Right atrium auricular region (tissue), 2 donors: ENCODE measurements at regions not wholly inside any gene's neighbourhood (a gene's known extent, or its start where the extent isn't known, plus 50 kb on each side); places are given as distances from the start of the nearest gene placed in this dataset.
"Not testable (repeated sequence)": the region's sequence is repeated elsewhere in the genome, so short reads cannot be mapped to it uniquely, and the experiment has no call there.

Experiments
- DNase-seq: peaks from one replicate; pipeline ENCODE4 v3.0.0-alpha.2; 2019; ENCODE audit warnings: low spot score
- H3K27ac ChIP-seq, 2 donors: fragments of 200-600 bp; sonication (generic); 1 replicate in 1 of 2; 2 replicates in 1 of 2; pipeline ENCODE4 v1.5.1; 2016 to 2019
- H3K27me3 ChIP-seq, 2 donors: fragments of 200-600 bp; sonication (generic); one replicate each; pipeline versions ENCODE4 v1.5.1 to v1.6.0; 2017 to 2019
- H3K36me3 ChIP-seq: fragments of 200-600 bp; sonication (generic); one replicate; pipeline ENCODE4 v1.5.1; 2016
- H3K4me1 ChIP-seq, 2 donors: fragments of 200-600 bp; sonication (generic); one replicate each; pipeline versions ENCODE4 v1.5.1 to v1.6.0; 2017 to 2019
- H3K4me3 ChIP-seq, 2 donors: fragments of 200-600 bp; sonication (generic); 1 replicate in 1 of 2; 2 replicates in 1 of 2; pipeline ENCODE4 v1.5.1; 2017 to 2019; ENCODE audit warnings: mild to moderate bottlenecking in 1 of 2, moderate library complexity in 1 of 2
- H3K9me3 ChIP-seq, 2 donors: fragments of 200-600 bp; sonication (generic); one replicate each; pipeline ENCODE4 v1.5.1; 2019
- CTCF ChIP-seq, 2 donors: fragments of 200-600 bp; sonication (generic); IDR thresholded peaks; one replicate each; pipeline ENCODE4 v1.5.1; 2019; ENCODE audit warnings: antibody characterized with exemption in 2 of 2

- TF ChIP-seq CTCF (IDR thresholded peaks at IDR 0.05), result no peak
- Histone ChIP-seq H3K27me3 (no peaks in the 10 kb centered on the region), H3K9me3 (peaks cover 0 to 28% of the 10 kb centered on the region in 2 donors)
These were observed 88.2 kb upstream of the GLI2 start for GRCh38 chr2:120647487-120647886.

GRCh38 chr2:120649381-120649780 is 86.3 kb upstream of the GLI2 start:
- peaks cover 0 to 28% of the 10 kb centered on the region in 2 donors for H3K9me3 ChIP-seq
- not testable (repeated sequence) for DNase-seq, H3K4me3 ChIP-seq, H3K27ac ChIP-seq, H3K4me1 ChIP-seq, H3K36me3 ChIP-seq, H3K27me3 ChIP-seq

More at GRCh38 chr2:120647487-120647886, 88.2 kb upstream of the GLI2 start:
- H3K4me1 ChIP-seq, result no peaks in the 10 kb centered on the region
- no peak for DNase-seq
- H3K27ac ChIP-seq, result no peak overlapping the region
- H3K4me3 ChIP-seq, result no peak overlapping the region
- no peaks in the 10 kb centered on the region for H3K36me3 ChIP-seq

DNA sequence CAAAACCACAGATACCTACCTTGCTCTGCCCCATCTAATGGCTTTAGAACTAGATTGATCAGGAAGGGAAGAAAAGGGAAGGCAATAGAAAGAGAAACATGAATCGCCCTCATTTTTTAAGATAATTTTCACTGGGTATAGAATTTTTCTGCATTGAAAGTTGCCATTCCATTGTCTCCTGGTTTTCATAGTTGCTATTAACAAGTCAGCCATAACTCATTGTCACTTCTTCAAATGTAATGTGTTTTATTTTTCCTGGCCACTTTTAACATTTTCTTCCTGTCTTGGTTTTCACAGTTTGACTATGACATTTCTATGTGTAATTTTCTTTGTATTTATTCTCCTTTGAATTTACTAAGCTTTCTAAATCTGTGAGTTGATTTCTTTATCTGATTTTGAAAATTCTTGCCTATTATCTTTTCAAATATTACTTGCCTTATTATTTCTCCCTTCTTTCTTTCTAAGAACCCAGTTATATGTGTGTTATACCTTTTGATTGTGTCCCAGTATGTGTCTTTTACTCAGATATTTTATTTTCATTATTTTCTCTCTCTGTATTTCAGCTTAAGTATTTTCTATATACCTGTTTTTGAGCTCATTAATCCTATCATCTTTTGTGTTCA is 85.5 kb upstream of the GLI2 start:
- Histone ChIP-seq H3K4me3 (no peak overlapping the region), H3K36me3 (no peaks in the 10 kb centered on the region), H3K27me3 (no peaks in the 10 kb centered on the region), H3K27ac (no peak overlapping the region), H3K4me1 (peaks cover 0 to 8% of the 10 kb centered on the region in 2 donors), H3K9me3 (peaks cover 0 to 28% of the 10 kb centered on the region in 2 donors)
- DNase-seq, result no peak
- TF ChIP-seq CTCF (IDR thresholded peaks at IDR 0.05), result no peak

DNA sequence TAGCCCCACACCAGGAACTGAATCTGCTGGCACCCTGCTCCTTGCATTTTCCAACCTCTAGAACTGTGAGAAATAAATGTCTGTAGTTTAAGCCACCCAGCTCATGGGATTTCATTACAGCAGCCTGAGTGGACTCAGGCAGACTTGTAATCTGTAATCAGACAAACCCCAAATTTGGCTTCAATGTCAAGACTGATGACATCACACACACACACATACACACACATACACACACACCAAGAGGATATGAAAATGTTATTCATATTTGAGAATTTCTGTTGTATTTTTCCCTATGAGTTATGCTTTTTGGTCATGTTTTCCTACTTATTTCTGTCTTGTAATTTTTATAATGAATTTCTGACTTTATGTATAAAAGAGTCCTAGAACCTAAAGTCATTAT is 83.8 kb upstream of the GLI2 start:
- H3K9me3 ChIP-seq, result peaks cover 0 to 28% of the 10 kb centered on the region in 2 donors
- peaks cover 0 to 8% of the 10 kb centered on the region in 2 donors for H3K4me1 ChIP-seq
- no peaks in the 10 kb centered on the region for H3K27me3 ChIP-seq
- TF ChIP-seq CTCF (IDR thresholded peaks at IDR 0.05), result no peak
- H3K4me3 ChIP-seq, result no peak overlapping the region
- DNase-seq, result no peak
- H3K27ac ChIP-seq, result no peak overlapping the region
- no peaks in the 10 kb centered on the region for H3K36me3 ChIP-seq

DNA sequence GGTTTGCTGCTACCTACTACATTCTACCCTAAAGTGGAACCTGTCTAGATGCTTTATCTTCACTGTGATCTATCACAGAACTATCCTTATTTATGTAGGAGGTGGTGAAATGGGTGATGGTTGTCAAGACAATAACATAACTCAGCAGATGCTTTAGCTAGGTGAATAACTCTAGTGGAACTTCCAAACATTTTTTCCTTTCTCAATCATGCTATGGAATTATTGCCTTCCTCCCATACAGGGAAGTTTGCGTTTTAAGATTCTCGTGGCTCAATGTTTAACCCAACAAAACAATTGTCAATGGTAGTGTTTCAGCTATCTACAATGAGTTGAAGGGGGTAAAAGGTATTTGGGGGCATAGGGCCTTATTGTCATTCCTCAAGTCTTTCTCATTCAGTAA is 82.6 kb upstream of the GLI2 start:
- Histone ChIP-seq H3K4me1 (peaks cover 0 to 8% of the 10 kb centered on the region in 2 donors), H3K27me3 (no peaks in the 10 kb centered on the region), H3K9me3 (peaks cover 0 to 28% of the 10 kb centered on the region in 2 donors), H3K4me3 (no peak overlapping the region), H3K27ac (no peak overlapping the region), H3K36me3 (no peaks in the 10 kb centered on the region)
- DNase-seq, result no peak
- TF ChIP-seq CTCF (IDR thresholded peaks at IDR 0.05), result no peak

GRCh38 chr2:120653871-120654270 is 81.8 kb upstream of the GLI2 start:
- Histone ChIP-seq H3K4me1 (peaks cover 0 to 8% of the 10 kb centered on the region in 2 donors), H3K4me3 (peak overlapping the region in 1 of 2 donors; percentile 27), H3K9me3 (peaks cover 0 to 28% of the 10 kb centered on the region in 2 donors), H3K27me3 (no peaks in the 10 kb centered on the region), H3K27ac (no peak overlapping the region), H3K36me3 (no peaks in the 10 kb centered on the region)
- no peak for TF ChIP-seq CTCF (IDR thresholded peaks at IDR 0.05)
- no peak for DNase-seq
